ENCODE measurements at regions not wholly inside any gene's neighbourhood (a gene's known extent, or its start where the extent isn't known, plus 50 kb on each side); places are given as distances from the start of the nearest gene placed in this dataset.

- no peak for DNase-seq (ENCODE audit: low spot score)
These were observed 60.6 kb upstream of the ADAMTS9 start for GRCh38 chr3:64748244-64748904.

GRCh38 chr3:64747679-64748078, 59.9 kb upstream of the ADAMTS9 start:
- no peak for DNase-seq (ENCODE audit: low spot score)

GRCh38 chr3:64743887-64744243, 56.1 kb upstream of the ADAMTS9 start:
- no peak for DNase-seq (ENCODE audit: low spot score)

GRCh38 chr3:64743156-64743886, 55.5 kb upstream of the ADAMTS9 start:
- DNase-seq (ENCODE audit: low spot score) = no peak

GRCh38 chr3:64741341-64741740, 53.5 kb upstream of the ADAMTS9 start:
- DNase-seq (ENCODE audit: low spot score) = no peak

- no peak for DNase-seq (ENCODE audit: low spot score)
These were observed 52.3 kb upstream of the ADAMTS9 start for GRCh38 chr3:64739971-64740631.

Measured in HT-29 (cell line).